T47D (cell line): ENCODE measurements at regions not wholly inside any gene's neighbourhood (a gene's known extent, or its start where the extent isn't known, plus 50 kb on each side); places are given as distances from the start of the nearest gene placed in this dataset.

Experiments used
- DNase-seq, 2 experiments: peaks; one replicate each; pipeline versions ENCODE4 v3.0.0 to v3.0.0-alpha.2; 2011 to 2012; ENCODE audit warnings: low read depth in 1 of 2, low spot score in 1 of 2
- JUND ChIP-seq: IDR thresholded peaks from 2 replicates; pipeline ENCODE4 v1.6.1; 2012; ENCODE audit warnings: low read depth
- in situ Hi-C: cut with HindIII; loops from 2 replicates; pipeline ENCODE4 v1.10.0; 2016; ENCODE audit warnings: low sequenced_read_pairs, low pct_unique_long_range_greater_than_20kb

- no peak for TF ChIP-seq JUND
- no peak for DNase-seq
- in situ Hi-C loops, result no loop called here
Measured at GRCh38 chr2:79292239-79292957, 132.8 kb upstream of the REG3A start.

DNA sequence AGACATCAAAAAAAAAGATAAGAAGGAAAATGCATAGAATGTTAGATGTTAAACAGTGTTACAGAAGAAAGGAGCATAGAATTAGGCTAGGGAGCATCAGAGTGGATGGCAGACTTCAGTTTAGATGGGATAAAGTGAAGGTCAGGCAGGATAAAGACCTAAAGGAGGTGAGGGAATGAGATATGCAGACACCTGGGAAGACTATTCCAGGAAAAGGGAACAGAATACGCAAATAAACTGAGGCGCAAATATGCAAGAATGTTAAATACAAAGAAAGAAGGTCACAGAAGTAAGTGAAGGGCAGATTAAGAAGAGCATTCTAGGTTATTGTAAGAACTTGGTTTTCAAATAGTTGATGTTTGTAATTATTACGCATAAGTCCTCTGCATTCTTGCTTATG is 116.3 kb upstream of the REG3A start:
- in situ Hi-C loops, result no loop called here
- DNase-seq, result no peak
- TF ChIP-seq JUND, result no peak

DNA sequence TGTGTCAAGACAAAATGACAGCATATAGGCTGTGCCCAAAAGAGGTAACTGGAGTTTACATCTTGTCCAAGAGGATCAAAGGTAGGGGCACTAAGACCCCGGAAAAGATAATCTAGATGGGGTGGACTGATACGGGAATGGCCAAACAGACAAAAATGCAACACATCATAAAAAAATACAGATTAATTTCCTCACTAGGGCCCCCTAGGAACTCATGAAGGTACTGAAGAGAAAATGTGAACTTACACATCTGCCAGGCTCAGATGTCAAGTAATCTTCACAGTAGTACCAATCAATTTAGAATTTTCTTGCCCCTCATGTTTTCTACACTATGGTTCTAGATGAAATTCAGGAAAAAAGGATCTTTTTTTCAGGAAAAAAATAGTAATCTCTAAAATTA is 115.6 kb upstream of the REG3A start:
- no peak for DNase-seq
- TF ChIP-seq JUND, result no peak
- in situ Hi-C loops, result no loop called here

DNA sequence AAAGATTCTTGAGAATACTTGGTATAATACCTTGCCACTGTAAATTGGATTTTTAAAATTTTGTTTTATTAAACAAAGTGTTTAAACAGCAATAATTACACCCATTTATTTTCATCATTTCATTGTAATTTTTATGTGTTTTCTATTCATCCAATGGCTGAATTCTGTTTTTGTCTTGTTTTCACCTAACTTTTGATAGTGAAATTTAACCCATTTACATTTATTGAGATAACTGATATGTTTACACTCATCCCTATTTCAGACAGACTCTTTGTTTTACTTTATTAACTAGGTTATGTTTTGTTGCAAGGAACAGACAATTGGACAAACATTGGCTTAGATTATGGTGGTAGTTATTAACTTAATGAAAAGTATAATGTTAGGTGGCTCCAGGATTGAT is 113.1 kb upstream of the REG3A start:
- no peak for TF ChIP-seq JUND
- in situ Hi-C loops, result no loop called here

GRCh38 chr2:79271456-79271855 is 111.9 kb upstream of the REG3A start:
- in situ Hi-C loops, result no loop called here
- no peak for TF ChIP-seq JUND
- no peak for DNase-seq

More for the DNA sequence above, 113.1 kb upstream of the REG3A start:
- DNase-seq, result no peak

DNA sequence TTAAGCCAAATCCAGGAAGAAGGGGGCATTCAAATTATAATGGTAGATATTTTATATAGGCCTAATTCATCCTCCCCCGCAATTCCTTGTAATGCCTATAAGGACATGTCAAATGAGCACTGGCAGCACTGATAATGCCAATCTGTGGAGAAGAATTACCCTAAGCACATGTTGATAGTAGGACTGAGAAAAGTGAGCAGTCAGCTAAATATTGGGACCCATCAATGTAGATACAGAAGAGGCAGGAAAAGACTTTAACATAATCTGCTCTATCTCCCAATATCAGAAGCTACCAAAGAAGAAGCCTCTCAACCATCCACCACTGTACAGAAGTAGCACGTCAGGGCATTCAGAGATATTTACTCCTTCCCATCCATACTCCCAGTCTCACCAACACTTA is 101.3 kb upstream of the REG3A start:
- no peak for DNase-seq
- TF ChIP-seq JUND, result no peak
- in situ Hi-C loops, result no loop called here

DNA sequence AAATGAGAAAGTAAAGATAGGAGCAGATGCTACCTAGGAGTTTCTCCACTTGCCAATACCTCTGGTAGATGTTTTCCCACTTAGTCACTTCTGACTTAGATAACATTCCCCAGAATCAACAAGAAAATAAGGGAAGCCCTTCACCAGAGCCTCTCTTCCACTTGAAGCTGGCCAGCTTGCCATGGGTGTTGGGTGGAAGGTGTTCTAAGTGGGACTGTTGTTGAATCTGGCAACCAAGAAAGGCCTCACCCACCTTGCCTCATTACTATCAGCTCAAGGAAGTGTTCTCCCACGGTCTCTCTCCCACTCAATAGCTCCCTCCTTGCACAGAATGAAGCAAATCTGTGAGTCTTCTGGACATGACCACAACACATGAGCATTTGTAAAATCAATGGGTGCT is 100.4 kb upstream of the REG3A start:
- TF ChIP-seq JUND, result no peak
- DNase-seq, result no peak

GRCh38 chr2:79259296-79259695 is 99.7 kb upstream of the REG3A start:
- in situ Hi-C loops, result no loop called here
- TF ChIP-seq JUND, result no peak
- no peak for DNase-seq

More for the DNA sequence above, 100.4 kb upstream of the REG3A start:
- in situ Hi-C loops, result no loop called here

GRCh38 chr2:79253243-79253774 is 93.8 kb upstream of the REG3A start:
- DNase-seq, result no peak
- TF ChIP-seq JUND, result no peak
- in situ Hi-C loops, result no loop called here

GRCh38 chr2:79250656-79251055 is 91.1 kb upstream of the REG3A start:
- no peak for TF ChIP-seq JUND
- in situ Hi-C loops, result no loop called here
- DNase-seq, result no peak

- in situ Hi-C loops, result no loop called here
- TF ChIP-seq JUND, result no peak
- DNase-seq, result no peak
Measured at GRCh38 chr2:79248776-79249175, 89.2 kb upstream of the REG3A start.

DNA sequence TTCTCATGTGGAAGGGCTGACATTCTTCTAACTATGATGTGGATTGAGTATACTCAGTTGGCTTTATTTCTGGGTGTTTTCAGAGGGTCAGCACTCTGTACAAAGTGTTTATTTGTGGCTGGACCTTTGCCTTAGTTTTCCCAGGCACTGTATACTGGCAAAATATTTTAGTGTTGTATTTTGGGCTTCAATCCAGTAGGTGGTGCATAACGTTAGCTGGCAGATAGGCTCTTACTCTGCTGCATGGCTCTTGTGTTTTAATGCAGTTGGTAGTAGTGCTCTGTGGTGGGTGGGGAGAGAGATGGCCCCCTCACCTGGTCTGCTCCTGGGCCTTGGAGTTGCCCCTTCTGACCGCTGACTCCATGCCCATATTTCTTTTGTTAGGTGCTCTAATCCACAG is 75.6 kb upstream of the REG3A start:
- no peak for DNase-seq
- no peak for TF ChIP-seq JUND
- in situ Hi-C loops, result no loop called here

DNA sequence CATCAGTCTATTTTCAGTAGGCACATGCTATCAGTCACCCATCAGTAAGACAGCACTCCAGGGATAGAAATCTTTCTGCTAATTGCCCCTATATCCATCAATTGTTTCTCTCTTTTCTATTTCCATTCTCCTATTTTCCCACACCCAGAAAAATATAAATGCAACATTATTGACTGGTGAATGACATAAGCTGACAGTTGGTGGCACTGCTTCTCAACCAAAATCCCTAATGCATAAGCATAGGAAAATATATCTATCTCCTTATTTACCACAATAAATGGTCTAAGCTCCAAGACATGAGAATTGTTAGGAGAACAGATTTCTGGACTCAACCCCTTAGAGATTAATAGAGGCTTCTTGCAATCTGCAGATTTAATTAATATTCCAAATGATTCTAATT is 64.0 kb upstream of the REG3A start:
- DNase-seq, result peak in 1 of 2 experiments; percentile 5
- in situ Hi-C loops, result no loop called here
- no peak for TF ChIP-seq JUND
